ENCODE measurements at regions not wholly inside any gene's neighbourhood (a gene's known extent, or its start where the extent isn't known, plus 50 kb on each side); places are given as distances from the start of the nearest gene placed in this dataset.
A peak's percentile ranks its signal among the peaks of the same experiment; 100 is the strongest.

- Mint-ChIP-seq H3K9me3 (peaks cover 5% of the 10 kb centered on the region), H3K4me3 (no peak overlapping the region), H3K27ac (no peak overlapping the region), H3K4me1 (no peaks in the 10 kb centered on the region), H3K27me3 (no peaks in the 10 kb centered on the region), H3K36me3 (no peaks in the 10 kb centered on the region)
- no peak for ATAC-seq
These were observed 470.4 kb upstream of the MYT1L start for GRCh38 chr2:2801458-2801857.

GRCh38 chr2:2800697-2801096 is 469.6 kb upstream of the MYT1L start:
- no peaks in the 10 kb centered on the region for H3K36me3 Mint-ChIP-seq
- no peaks in the 10 kb centered on the region for H3K4me1 Mint-ChIP-seq
- no peak overlapping the region for H3K4me3 Mint-ChIP-seq
- no peak overlapping the region for H3K27ac Mint-ChIP-seq
- no peaks in the 10 kb centered on the region for H3K27me3 Mint-ChIP-seq
- H3K9me3 Mint-ChIP-seq, result peaks cover 5% of the 10 kb centered on the region
- ATAC-seq, result no peak

- Mint-ChIP-seq H3K27me3 (no peaks in the 10 kb centered on the region), H3K27ac (no peak overlapping the region), H3K36me3 (no peaks in the 10 kb centered on the region), H3K4me1 (no peaks in the 10 kb centered on the region), H3K9me3 (peaks cover 5% of the 10 kb centered on the region), H3K4me3 (no peak overlapping the region)
- no peak for ATAC-seq
These were observed 468.9 kb upstream of the MYT1L start for GRCh38 chr2:2800001-2800400.

- no peaks in the 10 kb centered on the region for H3K36me3 Mint-ChIP-seq
- H3K4me3 Mint-ChIP-seq, result no peak overlapping the region
- no peak overlapping the region for H3K27ac Mint-ChIP-seq
- peaks cover 5% of the 10 kb centered on the region for H3K9me3 Mint-ChIP-seq
- H3K27me3 Mint-ChIP-seq, result no peaks in the 10 kb centered on the region
- H3K4me1 Mint-ChIP-seq, result no peaks in the 10 kb centered on the region
- ATAC-seq, result no peak
These were observed 468.1 kb upstream of the MYT1L start for GRCh38 chr2:2799151-2799697.

- H3K36me3 Mint-ChIP-seq, result no peaks in the 10 kb centered on the region
- H3K27ac Mint-ChIP-seq, result no peak overlapping the region
- no peak overlapping the region for H3K4me3 Mint-ChIP-seq
- no peak for ATAC-seq
- no peaks in the 10 kb centered on the region for H3K4me1 Mint-ChIP-seq
- peaks cover 6% of the 10 kb centered on the region for H3K27me3 Mint-ChIP-seq
- peaks cover 7% of the 10 kb centered on the region for H3K9me3 Mint-ChIP-seq
These were observed 467.3 kb upstream of the MYT1L start for GRCh38 chr2:2798337-2798736.

GRCh38 chr2:2797797-2798196 is 466.7 kb upstream of the MYT1L start:
- Mint-ChIP-seq H3K27me3 (peaks cover 10% of the 10 kb centered on the region), H3K4me1 (no peaks in the 10 kb centered on the region), H3K36me3 (no peaks in the 10 kb centered on the region), H3K27ac (no peak overlapping the region), H3K9me3 (peaks cover 7% of the 10 kb centered on the region), H3K4me3 (no peak overlapping the region)
- ATAC-seq, result peak; percentile 10

GRCh38 chr2:2796207-2796606 is 465.1 kb upstream of the MYT1L start:
- Mint-ChIP-seq H3K27ac (no peak overlapping the region), H3K9me3 (peaks cover 5% of the 10 kb centered on the region), H3K4me3 (no peak overlapping the region), H3K4me1 (no peaks in the 10 kb centered on the region), H3K36me3 (no peaks in the 10 kb centered on the region), H3K27me3 (peaks cover 18% of the 10 kb centered on the region)
- no peak for ATAC-seq

GRCh38 chr2:2795438-2796091 is 464.5 kb upstream of the MYT1L start:
- no peak for ATAC-seq
- no peak overlapping the region for H3K27ac Mint-ChIP-seq
- peaks cover 22% of the 10 kb centered on the region for H3K27me3 Mint-ChIP-seq
- peaks cover 5% of the 10 kb centered on the region for H3K9me3 Mint-ChIP-seq
- H3K4me1 Mint-ChIP-seq, result no peaks in the 10 kb centered on the region
- no peak overlapping the region for H3K4me3 Mint-ChIP-seq
- no peaks in the 10 kb centered on the region for H3K36me3 Mint-ChIP-seq

- no peaks in the 10 kb centered on the region for H3K4me1 Mint-ChIP-seq
These were observed 463.0 kb upstream of the MYT1L start for GRCh38 chr2:2793925-2794560.

GRCh38 chr2:2793514-2793913 is 462.4 kb upstream of the MYT1L start:
- H3K27ac Mint-ChIP-seq, result no peak overlapping the region

More at GRCh38 chr2:2793925-2794560, 463.0 kb upstream of the MYT1L start:
- Mint-ChIP-seq H3K27me3 (peaks cover 27% of the 10 kb centered on the region), H3K36me3 (no peaks in the 10 kb centered on the region), H3K9me3 (peaks cover 2% of the 10 kb centered on the region), H3K4me3 (no peak overlapping the region), H3K27ac (no peak overlapping the region)
- no peak for ATAC-seq

GRCh38 chr2:2791606-2792005 is 460.5 kb upstream of the MYT1L start:
- H3K27ac Mint-ChIP-seq, result no peak overlapping the region
- H3K27me3 Mint-ChIP-seq, result peaks cover 27% of the 10 kb centered on the region
- H3K36me3 Mint-ChIP-seq, result no peaks in the 10 kb centered on the region
- no peak overlapping the region for H3K4me3 Mint-ChIP-seq
- peaks cover 2% of the 10 kb centered on the region for H3K9me3 Mint-ChIP-seq
- no peaks in the 10 kb centered on the region for H3K4me1 Mint-ChIP-seq
- no peak for ATAC-seq

More at GRCh38 chr2:2793514-2793913, 462.4 kb upstream of the MYT1L start:
- peaks cover 2% of the 10 kb centered on the region for H3K9me3 Mint-ChIP-seq
- H3K4me1 Mint-ChIP-seq, result no peaks in the 10 kb centered on the region
- H3K36me3 Mint-ChIP-seq, result no peaks in the 10 kb centered on the region
- peaks cover 27% of the 10 kb centered on the region for H3K27me3 Mint-ChIP-seq
- ATAC-seq, result no peak
- no peak overlapping the region for H3K4me3 Mint-ChIP-seq

- Mint-ChIP-seq H3K27ac (no peak overlapping the region), H3K36me3 (no peaks in the 10 kb centered on the region), H3K27me3 (peaks cover 27% of the 10 kb centered on the region), H3K4me1 (no peaks in the 10 kb centered on the region), H3K9me3 (peaks cover 2% of the 10 kb centered on the region), H3K4me3 (no peak overlapping the region)
- no peak for ATAC-seq
These were observed 460.0 kb upstream of the MYT1L start for GRCh38 chr2:2791031-2791430.

GRCh38 chr2:2788076-2788475 is 457.0 kb upstream of the MYT1L start:
- H3K27ac Mint-ChIP-seq, result no peak overlapping the region
- peaks cover 3% of the 10 kb centered on the region for H3K9me3 Mint-ChIP-seq
- H3K36me3 Mint-ChIP-seq, result no peaks in the 10 kb centered on the region
- H3K4me3 Mint-ChIP-seq, result no peak overlapping the region
- H3K4me1 Mint-ChIP-seq, result no peaks in the 10 kb centered on the region
- H3K27me3 Mint-ChIP-seq, result peaks cover 38% of the 10 kb centered on the region
- no peak for ATAC-seq

- Mint-ChIP-seq H3K9me3 (peaks cover 3% of the 10 kb centered on the region), H3K4me3 (no peak overlapping the region), H3K27me3 (peaks cover 33% of the 10 kb centered on the region), H3K4me1 (no peaks in the 10 kb centered on the region), H3K36me3 (no peaks in the 10 kb centered on the region), H3K27ac (no peak overlapping the region)
- no peak for ATAC-seq
These were observed 456.3 kb upstream of the MYT1L start for GRCh38 chr2:2787301-2787907.

- no peak for ATAC-seq
- peaks cover 32% of the 10 kb centered on the region for H3K27me3 Mint-ChIP-seq
- peaks cover 28% of the 10 kb centered on the region for H3K9me3 Mint-ChIP-seq
- H3K4me3 Mint-ChIP-seq, result no peak overlapping the region
- H3K4me1 Mint-ChIP-seq, result no peaks in the 10 kb centered on the region
- H3K36me3 Mint-ChIP-seq, result peaks cover 5% of the 10 kb centered on the region
- H3K27ac Mint-ChIP-seq, result no peak overlapping the region
These were observed 450.9 kb upstream of the MYT1L start for GRCh38 chr2:2782007-2782406.

- peaks cover 5% of the 10 kb centered on the region for H3K36me3 Mint-ChIP-seq
- peak; percentile 24 for ATAC-seq
- no peaks in the 10 kb centered on the region for H3K4me1 Mint-ChIP-seq
- peaks cover 28% of the 10 kb centered on the region for H3K9me3 Mint-ChIP-seq
- H3K27me3 Mint-ChIP-seq, result peaks cover 22% of the 10 kb centered on the region
- H3K4me3 Mint-ChIP-seq, result no peak overlapping the region
- no peak overlapping the region for H3K27ac Mint-ChIP-seq
These were observed 448.7 kb upstream of the MYT1L start for GRCh38 chr2:2779727-2780126.

Measured in stimulated activated memory B cell treated with anti-CD40 and anti-IgM and Interleukin-4, amounts not matched to agents 10 μg/mL and 1 μg/mL and 100 μg/mL, for 72 hours (primary cell).